Stimulated activated CD8-positive, alpha-beta memory T cell treated with anti-CD3 and anti-CD28 coated beads, Interleukin-7, amount 100 ng/mL, for 4 hours (primary cell): ENCODE measurements at regions not wholly inside any gene's neighbourhood (a gene's known extent, or its start where the extent isn't known, plus 50 kb on each side); places are given as distances from the start of the nearest gene placed in this dataset.
"Not testable (repeated sequence)": the region's sequence is repeated elsewhere in the genome, so short reads cannot be mapped to it uniquely, and the experiment has no call there.

Source experiments
- DNase-seq, 2 donors: peaks; one replicate each; pipeline ENCODE4 v3.0.0-alpha.2; 2020; ENCODE audit warnings: low read depth in 2 of 2

GRCh38 chrX:52261125-52261462 is 76.4 kb downstream of the MAGED4 start:
- DNase-seq = no peak

GRCh38 chrX:52261463-52262194 is 76.9 kb downstream of the MAGED4 start:
- DNase-seq = peak; percentile 81 to 88

- DNase-seq = no peak
Measured at GRCh38 chrX:52262195-52262546, 77.5 kb downstream of the MAGED4 start.

GRCh38 chrX:52263417-52263816 is 78.7 kb downstream of the MAGED4 start:
- DNase-seq = no peak

- DNase-seq = no peak
Measured at GRCh38 chrX:52265713-52266112, 81.0 kb downstream of the MAGED4 start.

GRCh38 chrX:52268502-52268901 is 83.8 kb downstream of the MAGED4 start:
- not testable (repeated sequence) for DNase-seq

GRCh38 chrX:52270453-52271116 is 85.9 kb downstream of the MAGED4 start:
- no peak for DNase-seq

GRCh38 chrX:52271206-52271605 is 86.5 kb downstream of the MAGED4 start:
- no peak for DNase-seq

GRCh38 chrX:52277666-52278065 is 91.2 kb upstream of the XAGE2 start:
- no peak for DNase-seq

GRCh38 chrX:52280812-52281211 is 88.0 kb upstream of the XAGE2 start:
- no peak for DNase-seq

GRCh38 chrX:52284865-52285264 is 84.0 kb upstream of the XAGE2 start:
- DNase-seq = no peak

- DNase-seq = not testable (repeated sequence)
Measured at GRCh38 chrX:52298968-52299367, 69.9 kb upstream of the XAGE2 start.

- DNase-seq = not testable (repeated sequence)
Measured at GRCh38 chrX:52308532-52308931, 60.3 kb upstream of the XAGE2 start.
